IPS DF 4.7 (cell line): ENCODE measurements at regions not wholly inside any gene's neighbourhood (a gene's known extent, or its start where the extent isn't known, plus 50 kb on each side); places are given as distances from the start of the nearest gene placed in this dataset.
"Not testable (repeated sequence)": the region's sequence is repeated elsewhere in the genome, so short reads cannot be mapped to it uniquely, and the experiment has no call there.

Experiments used
- DNase-seq: peaks from one replicate; pipeline ENCODE4 v3.0.0-alpha.2; 2013; ENCODE audit warnings: low spot score; ENCODE audit errors: extremely low read depth

GRCh38 chr5:158451203-158451992 is 592.5 kb upstream of the CLINT1 start:
- no peak for DNase-seq

DNA sequence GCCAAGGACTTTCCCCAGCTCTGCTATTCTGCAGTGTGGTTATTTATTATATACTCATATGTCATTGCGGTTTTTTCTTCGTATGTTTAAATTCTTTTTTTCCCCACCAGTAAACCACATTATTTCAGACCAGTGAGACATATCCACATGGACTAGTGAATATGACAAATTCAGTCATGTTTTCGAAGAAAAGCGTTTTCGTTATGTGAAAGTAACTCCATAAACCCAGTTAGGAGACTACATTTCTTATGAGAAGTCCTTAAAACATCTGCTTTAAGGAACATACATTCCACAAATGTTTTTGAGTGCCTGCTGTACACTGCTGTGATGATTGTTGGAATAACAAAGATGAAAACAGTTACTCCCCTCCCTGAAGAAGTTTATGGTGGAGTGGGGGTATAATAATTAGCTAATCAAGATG is 591.8 kb upstream of the CLINT1 start:
- DNase-seq, result no peak

DNA sequence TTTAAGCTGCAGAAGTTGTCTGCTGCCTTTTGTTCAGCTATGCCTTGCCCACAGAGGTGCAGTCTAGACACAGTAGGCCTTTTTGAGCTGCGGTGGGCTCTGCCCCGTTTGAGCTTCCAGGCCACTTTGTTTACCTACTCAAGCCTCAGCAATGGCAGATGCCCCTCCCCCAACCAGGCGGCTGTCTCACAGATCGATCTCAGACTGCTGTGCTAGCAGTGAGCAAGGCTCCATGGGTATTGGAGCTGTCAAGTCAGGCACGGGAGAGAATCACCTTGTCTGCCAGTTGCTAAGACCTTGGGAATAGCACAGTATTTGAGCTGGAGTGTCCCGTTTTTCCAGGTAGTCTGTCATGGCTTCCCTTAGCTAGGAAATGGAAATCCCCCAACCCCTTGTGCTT is 587.8 kb upstream of the CLINT1 start:
- not testable (repeated sequence) for DNase-seq

- not testable (repeated sequence) for DNase-seq
Observed at GRCh38 chr5:158439204-158439603, 580.3 kb upstream of the CLINT1 start.

DNA sequence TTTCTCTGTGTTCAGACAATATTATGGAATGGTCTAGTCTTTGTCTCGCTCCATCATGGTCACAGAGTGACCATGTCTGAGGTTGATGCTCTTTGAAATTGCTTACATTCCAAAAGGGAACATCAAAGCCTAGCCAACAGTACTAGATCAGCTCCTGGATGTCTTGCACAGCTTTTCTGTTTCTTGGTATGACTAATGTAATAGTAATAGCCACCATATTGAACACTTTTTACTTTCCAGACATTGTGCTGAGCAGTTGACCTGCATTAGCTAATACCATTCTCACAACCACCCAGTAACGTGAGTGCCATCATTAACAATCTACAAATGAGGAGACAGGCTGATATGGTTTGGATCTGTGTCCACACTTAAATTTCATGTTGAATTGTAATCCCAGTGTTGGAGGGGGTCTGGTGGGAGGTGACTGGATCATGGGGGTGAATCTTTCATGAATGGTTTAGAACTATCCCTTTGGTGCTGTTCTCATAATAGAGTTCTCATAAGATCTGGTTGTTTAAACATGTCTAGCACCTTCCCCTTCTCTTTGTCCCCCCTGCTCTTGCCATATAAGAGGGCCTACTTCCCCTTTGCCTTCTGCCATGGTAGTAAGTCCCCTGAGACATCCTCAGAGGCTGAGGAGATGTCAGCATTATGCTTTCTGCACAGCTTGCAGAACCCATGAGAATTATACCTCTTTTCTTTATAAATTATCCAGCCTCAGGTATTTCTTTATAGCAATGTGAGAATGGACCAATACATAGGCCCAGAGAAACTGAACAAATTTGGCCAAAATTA is 577.5 kb upstream of the CLINT1 start:
- DNase-seq, result no peak

DNA sequence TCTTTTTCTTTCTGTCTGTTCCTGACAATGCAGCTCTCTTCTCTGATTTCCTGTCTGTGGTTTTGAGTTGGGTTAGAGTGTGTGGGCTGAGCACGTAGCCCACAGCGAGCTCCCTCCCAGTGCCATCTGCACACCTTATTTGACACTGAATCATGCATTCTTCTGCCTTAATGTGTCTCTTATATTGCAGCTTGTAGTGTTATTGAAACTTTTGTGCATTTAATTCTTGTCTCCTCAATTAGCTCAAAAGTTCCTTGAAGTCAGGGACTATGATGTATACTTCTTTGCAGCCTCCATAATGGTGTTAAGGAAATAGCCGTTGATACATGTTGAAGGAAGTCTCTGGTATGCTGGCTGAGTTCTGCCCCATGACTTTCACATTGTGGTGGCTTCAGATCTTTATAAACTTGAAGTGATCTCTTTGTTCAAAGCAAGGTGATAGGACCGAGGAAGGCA is 576.2 kb upstream of the CLINT1 start:
- DNase-seq, result no peak

- no peak for DNase-seq
Observed at GRCh38 chr5:158434749-158435148, 575.8 kb upstream of the CLINT1 start.

- no peak for DNase-seq
Observed at GRCh38 chr5:158433634-158434033, 574.7 kb upstream of the CLINT1 start.

DNA sequence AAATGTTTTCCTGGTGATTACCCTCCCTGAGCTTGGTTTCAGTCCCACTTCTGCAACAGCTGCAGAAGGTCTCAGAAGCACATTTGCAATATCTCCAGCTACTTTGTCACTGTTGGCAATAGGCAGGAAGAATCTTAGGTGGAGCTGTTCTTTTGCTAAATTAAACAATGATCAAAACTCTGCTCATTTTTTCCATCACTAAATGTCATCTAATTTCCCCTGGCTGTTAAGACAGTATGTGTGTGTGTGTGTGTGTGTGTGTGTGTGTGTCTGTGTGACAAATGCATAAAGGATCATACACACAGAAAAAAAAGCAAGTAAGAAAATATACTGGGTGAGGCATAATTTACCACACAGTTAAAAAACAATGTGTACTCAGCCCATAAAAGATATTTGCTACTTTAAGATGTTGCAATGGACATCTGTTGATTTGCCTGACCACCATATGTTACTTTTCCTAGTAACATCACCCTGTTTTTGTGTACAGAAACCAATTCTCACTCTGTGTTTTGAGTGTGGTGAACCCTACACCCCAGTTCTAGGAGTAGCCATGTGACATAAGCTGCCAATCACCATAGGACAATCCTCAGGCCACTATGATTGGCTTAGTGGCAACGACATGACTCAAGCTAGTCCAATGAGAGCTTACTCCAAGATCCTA is 572.6 kb upstream of the CLINT1 start:
- no peak for DNase-seq

- no peak for DNase-seq
Observed at GRCh38 chr5:158430798-158431167, 571.8 kb upstream of the CLINT1 start.

DNA sequence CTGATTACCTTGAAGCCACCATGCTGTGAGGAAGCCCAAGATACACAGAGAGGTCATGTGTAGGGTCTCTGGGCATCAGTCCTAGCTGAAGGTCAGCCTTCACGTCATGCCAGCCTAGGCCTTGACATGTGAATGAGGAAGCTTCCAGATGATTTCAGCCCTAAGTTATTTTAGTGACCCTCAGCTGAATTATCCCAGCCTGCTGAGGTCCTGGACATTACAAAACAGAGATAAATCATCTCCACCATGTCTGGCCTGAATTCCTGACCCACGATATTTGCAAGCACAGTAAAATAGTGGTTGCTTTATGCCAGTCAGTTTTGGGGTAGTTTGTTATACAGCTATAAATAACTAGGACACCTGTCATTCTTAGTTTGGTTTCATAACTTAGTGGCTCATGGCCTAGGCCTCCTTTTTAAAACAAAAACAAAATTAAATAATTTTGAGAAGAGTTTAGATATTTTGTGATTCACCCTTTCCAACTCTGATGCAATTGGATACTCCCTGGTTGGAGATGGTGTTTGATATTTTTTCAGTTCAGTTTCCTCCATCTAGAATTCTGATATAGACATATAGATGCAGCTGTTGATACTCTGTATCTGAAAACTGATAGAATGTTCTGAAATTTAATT is 571.3 kb upstream of the CLINT1 start:
- no peak for DNase-seq

DNA sequence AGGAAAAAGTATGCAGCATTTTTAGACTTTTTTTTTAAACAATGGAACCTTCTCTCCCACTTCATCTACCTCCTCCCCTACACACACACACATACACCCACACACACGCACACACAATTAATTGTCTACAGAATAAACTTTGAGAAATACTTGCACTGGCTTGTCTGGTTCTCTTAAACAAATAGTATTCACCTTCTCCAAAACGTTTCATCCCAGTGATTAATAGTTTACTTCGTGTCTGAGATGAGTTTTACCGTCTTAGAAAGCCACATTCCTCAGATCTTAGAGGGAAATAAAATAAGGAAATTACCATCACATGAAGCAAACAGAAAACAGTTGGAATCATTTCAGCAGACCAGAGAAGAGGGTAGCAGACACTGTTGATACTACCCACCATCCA is 570.6 kb upstream of the CLINT1 start:
- no peak for DNase-seq

GRCh38 chr5:158423623-158424200 is 564.8 kb upstream of the CLINT1 start:
- DNase-seq, result no peak

DNA sequence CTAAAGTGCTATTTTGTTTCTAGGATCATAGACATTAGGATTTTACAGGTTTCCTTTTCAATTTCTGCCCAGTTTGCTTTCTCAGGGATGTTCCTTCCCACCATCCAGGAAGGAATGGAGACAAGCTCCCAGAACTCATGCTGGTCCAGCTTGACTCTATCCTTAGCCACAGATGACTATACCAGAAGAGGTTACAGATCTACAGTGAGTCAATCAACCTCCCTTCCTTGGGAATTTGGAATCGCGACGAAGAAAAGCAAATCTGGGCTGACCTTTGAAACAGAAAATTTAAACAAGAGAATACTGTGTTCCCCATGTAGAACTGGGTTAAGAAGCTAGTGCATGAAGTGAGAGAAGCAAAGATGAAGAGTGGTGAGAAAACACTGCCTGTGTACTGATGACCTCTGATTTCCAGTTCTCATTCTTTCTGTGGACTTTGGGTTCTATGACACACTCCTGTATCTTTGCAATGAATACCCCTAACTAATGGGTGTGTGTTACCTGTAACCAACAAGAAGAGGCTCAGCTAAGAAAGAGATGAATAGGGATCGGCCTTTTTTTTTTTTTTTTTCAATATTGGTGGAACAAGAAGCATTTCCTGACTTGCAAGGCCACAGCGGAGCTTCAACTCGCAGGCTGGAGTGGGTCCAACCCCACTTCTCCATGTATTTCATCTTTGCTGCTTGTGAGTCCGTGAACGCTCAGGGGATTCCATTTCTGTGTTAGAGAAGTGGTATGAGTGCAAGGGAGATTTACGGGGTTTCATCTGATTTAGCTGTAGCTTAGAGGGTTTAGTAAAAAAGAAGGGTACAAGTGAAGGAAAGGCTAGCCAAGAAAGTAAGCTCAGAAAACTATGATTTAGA is 563.9 kb upstream of the CLINT1 start:
- no peak for DNase-seq

DNA sequence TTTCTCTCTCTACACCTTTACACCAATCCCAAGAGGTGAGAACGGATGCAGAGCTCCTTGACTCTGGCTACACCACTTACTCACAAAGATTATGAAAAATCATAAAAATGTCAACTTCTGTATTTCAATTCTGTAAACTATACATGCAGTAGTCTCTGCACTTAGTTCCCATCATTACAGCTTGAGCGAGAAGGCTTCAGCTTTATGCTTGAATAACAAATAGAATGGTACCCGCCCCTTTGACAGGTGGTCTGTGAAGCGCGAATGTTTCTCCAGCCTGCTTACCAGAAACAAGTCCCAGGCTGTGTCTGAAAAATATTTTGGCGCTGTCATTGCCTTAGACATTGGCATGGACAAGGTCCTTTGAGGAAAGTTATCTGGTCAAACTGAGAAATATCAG is 562.4 kb upstream of the CLINT1 start:
- DNase-seq, result no peak

GRCh38 chr5:158419186-158419585 is 560.2 kb upstream of the CLINT1 start:
- DNase-seq, result no peak

- no peak for DNase-seq
Observed at GRCh38 chr5:158414780-158415179, 555.8 kb upstream of the CLINT1 start.

DNA sequence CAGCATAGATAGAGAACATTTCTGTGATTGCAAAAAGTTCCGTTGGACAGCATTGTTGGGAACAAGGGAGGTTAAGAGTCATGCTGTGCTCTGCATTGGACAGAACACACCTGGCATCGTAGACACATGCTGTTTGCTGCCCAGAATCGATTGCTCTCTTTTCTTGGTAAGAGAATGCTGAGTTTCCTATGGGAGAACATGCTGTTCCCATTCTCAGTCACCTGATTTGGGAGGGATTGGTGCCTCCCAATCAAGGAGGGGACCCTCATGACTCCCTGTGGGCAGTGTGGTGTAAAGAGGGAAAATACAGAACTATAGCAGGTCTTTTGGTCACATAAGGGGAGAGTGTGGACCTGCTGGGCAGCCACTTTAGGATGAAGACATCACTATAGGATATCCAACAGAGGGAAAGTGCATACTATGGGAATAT is 555.4 kb upstream of the CLINT1 start:
- DNase-seq, result no peak

GRCh38 chr5:158413122-158413680 is 554.3 kb upstream of the CLINT1 start:
- DNase-seq, result no peak

DNA sequence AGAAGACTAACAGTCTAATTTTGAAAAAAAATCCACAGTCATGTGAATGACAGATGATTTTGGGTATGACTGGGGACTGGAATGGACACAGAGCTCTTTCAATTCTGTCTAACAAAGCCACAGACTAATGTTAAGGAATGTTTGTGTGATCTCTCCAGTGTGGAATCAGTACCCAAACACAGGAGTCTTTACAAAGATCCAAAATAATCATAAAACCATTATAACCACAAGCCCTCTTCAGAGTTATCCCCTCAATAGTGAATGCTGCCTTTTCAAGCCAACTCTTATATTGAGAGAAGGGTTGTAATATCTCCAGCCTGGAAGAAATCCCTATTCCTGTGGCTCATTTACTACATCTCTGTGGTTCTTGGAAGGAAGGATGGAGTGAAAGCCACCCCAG is 552.0 kb upstream of the CLINT1 start:
- DNase-seq, result no peak
